ENCODE measurements at regions not wholly inside any gene's neighbourhood (a gene's known extent, or its start where the extent isn't known, plus 50 kb on each side); places are given as distances from the start of the nearest gene placed in this dataset.

DNA sequence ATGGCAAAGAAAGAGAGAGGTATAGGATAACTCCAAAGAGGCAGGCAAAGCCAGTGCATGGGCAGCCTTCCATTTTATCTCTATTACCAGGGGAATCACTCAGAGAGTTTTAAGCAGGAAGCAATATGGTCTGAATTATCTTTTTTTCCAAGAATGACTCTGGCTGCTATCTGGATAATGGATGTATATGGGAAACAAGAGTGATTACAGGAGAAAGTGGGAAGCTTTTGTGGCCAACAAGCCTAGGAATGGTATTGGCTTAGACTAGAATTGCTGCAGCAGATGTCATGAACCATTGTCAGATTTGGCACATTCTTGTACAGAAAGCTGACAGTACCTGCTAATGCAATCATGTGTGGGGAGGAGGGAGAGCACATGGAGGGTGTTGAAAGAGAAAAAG lies 73.0 kb upstream of the BTBD3 start:
- TF ChIP-seq, protein P1, sequence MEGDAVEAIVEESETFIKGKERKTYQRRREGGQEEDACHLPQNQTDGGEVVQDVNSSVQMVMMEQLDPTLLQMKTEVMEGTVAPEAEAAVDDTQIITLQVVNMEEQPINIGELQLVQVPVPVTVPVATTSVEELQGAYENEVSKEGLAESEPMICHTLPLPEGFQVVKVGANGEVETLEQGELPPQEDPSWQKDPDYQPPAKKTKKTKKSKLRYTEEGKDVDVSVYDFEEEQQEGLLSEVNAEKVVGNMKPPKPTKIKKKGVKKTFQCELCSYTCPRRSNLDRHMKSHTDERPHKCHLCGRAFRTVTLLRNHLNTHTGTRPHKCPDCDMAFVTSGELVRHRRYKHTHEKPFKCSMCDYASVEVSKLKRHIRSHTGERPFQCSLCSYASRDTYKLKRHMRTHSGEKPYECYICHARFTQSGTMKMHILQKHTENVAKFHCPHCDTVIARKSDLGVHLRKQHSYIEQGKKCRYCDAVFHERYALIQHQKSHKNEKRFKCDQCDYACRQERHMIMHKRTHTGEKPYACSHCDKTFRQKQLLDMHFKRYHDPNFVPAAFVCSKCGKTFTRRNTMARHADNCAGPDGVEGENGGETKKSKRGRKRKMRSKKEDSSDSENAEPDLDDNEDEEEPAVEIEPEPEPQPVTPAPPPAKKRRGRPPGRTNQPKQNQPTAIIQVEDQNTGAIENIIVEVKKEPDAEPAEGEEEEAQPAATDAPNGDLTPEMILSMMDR (IDR thresholded peaks at IDR 0.05; ENCODE audit: low read depth, low read length), result no peak
- no peak for TF ChIP-seq EZH2phosphoT487 (IDR thresholded peaks at IDR 0.05; ENCODE audit: low read depth)

Measured in OCI-LY3 (cell line).